Kidney (tissue), 13 donors: ENCODE measurements at regions not wholly inside any gene's neighbourhood (a gene's known extent, or its start where the extent isn't known, plus 50 kb on each side); places are given as distances from the start of the nearest gene placed in this dataset.

ENCODE experiments used
- DNase-seq, 5 donors: peaks; one replicate each; pipeline ENCODE4 v3.0.0-alpha.2; 2013 to 2020
- FAIRE-seq: peaks from 2 replicates; lab custom pipeline; 2012; peaks lifted over from hg19 to GRCh38; lab: Jason Lieb, UNC
- H3K27ac ChIP-seq, 2 donors: one replicate each; pipeline ENCODE4 v1.7.0; 2013; ENCODE audit warnings: low read depth in 2 of 2, low read length in 2 of 2, inconsistent platforms in 1 of 2
- H3K27me3 ChIP-seq: one replicate; pipeline ENCODE4 v1.7.1; 2013; ENCODE audit warnings: low read length, inconsistent platforms; ENCODE audit not compliant: control insufficient read depth, insufficient read depth
- H3K36me3 ChIP-seq, 3 donors: one replicate each; pipeline versions ENCODE4 v1.7.0 to v1.7.1; 2013; ENCODE audit warnings: low read length in 3 of 3, control low read depth in 1 of 3, inconsistent platforms in 1 of 3; ENCODE audit not compliant: insufficient read depth in 3 of 3, control insufficient read depth in 2 of 3
- H3K4me1 ChIP-seq, 3 donors: one replicate each; pipeline versions ENCODE4 v1.7.0 to v1.7.1; 2013; ENCODE audit warnings: low read length in 3 of 3, inconsistent platforms in 1 of 3, low read depth in 1 of 3; ENCODE audit not compliant: control insufficient read depth in 2 of 3, insufficient read depth in 2 of 3
- H3K4me3 ChIP-seq, 3 donors: one replicate each; pipeline versions ENCODE4 v1.7.0 to v1.8.1; 2013; ENCODE audit warnings: low read length in 3 of 3, control low read depth in 1 of 3, inconsistent platforms in 1 of 3
- H3K9ac ChIP-seq, 3 donors: one replicate each; pipeline versions ENCODE4 v1.7.0 to v1.7.1; 2013; ENCODE audit warnings: low read length in 3 of 3, control low read depth in 1 of 3, inconsistent platforms in 1 of 3
- H3K9me3 ChIP-seq, 3 donors: one replicate each; pipeline versions ENCODE4 v1.7.0 to v1.7.1; 2013; ENCODE audit warnings: low read length in 3 of 3, control low read depth in 1 of 3, inconsistent platforms in 1 of 3; ENCODE audit not compliant: control insufficient read depth in 2 of 3, insufficient read depth in 1 of 3
- CTCF ChIP-seq: IDR thresholded peaks from 3 replicates; pipeline ENCODE4 v1.5.1; 2012; ENCODE audit warnings: mild to moderate bottlenecking, moderate library complexity, borderline replicate concordance; ENCODE audit not compliant: insufficient read depth; ENCODE audit errors: extremely low read depth
- intact Hi-C: fragments of 100-400 bp; cut with DNase I; formaldehyde crosslinking; loops from one replicate; pipeline ENCODE4 v1.11.1; 2022
- donor health status: control.
- donor health status: control.
- donor health status: control.
- donor health status: control.
- donor health status: control.
- donor health status: DM: yes; HTN: yes; CAD: no.
- donor health status: Normal renal cell carcinoma (clear cell type).

GRCh38 chr13:80149736-80150135 lies 191.2 kb downstream of the SPRY2 start:
- H3K4me1 ChIP-seq: peaks cover 0 to 2% (median 0%) of the 10 kb centered on the region in 3 donors
- H3K4me3 ChIP-seq: no peak overlapping the region
- no peaks in the 10 kb centered on the region for H3K36me3 ChIP-seq
- no peak for FAIRE-seq
- intact Hi-C loops: no loop called here
- H3K27me3 ChIP-seq: no peaks in the 10 kb centered on the region
- H3K9me3 ChIP-seq: no peaks in the 10 kb centered on the region
- no peak for DNase-seq
- H3K9ac ChIP-seq: no peak overlapping the region
- H3K27ac ChIP-seq: no peak overlapping the region
- no peak for TF ChIP-seq CTCF

- intact Hi-C loops: no loop called here
Observed at GRCh38 chr13:80145171-80145690, 195.7 kb downstream of the SPRY2 start.

GRCh38 chr13:80144493-80144892 lies 196.4 kb downstream of the SPRY2 start:
- no peak for DNase-seq
- no peak for FAIRE-seq
- Histone ChIP-seq H3K4me3 (no peak overlapping the region), H3K36me3 (no peaks in the 10 kb centered on the region), H3K4me1 (peaks cover 0 to 2% (median 0%) of the 10 kb centered on the region in 3 donors), H3K9me3 (no peaks in the 10 kb centered on the region), H3K9ac (no peak overlapping the region), H3K27ac (no peak overlapping the region), H3K27me3 (no peaks in the 10 kb centered on the region)
- TF ChIP-seq CTCF: no peak
- intact Hi-C loops: no loop called here

More at GRCh38 chr13:80145171-80145690, 195.7 kb downstream of the SPRY2 start:
- H3K27ac ChIP-seq: no peak overlapping the region
- peaks cover 0 to 2% (median 0%) of the 10 kb centered on the region in 3 donors for H3K4me1 ChIP-seq
- FAIRE-seq: no peak
- no peaks in the 10 kb centered on the region for H3K27me3 ChIP-seq
- no peak for TF ChIP-seq CTCF
- no peaks in the 10 kb centered on the region for H3K9me3 ChIP-seq
- H3K4me3 ChIP-seq: no peak overlapping the region
- H3K36me3 ChIP-seq: no peaks in the 10 kb centered on the region
- peak in 1 of 5 donors; percentile 40 for DNase-seq
- no peak overlapping the region for H3K9ac ChIP-seq
